HG02970 (cell line): ENCODE measurements at regions not wholly inside any gene's neighbourhood (a gene's known extent, or its start where the extent isn't known, plus 50 kb on each side); places are given as distances from the start of the nearest gene placed in this dataset.

Source experiments
- ATAC-seq: cut with Tn5 transposase; IDR thresholded peaks from one replicate; pipeline ENCODE4 v1.9.1; 2021; ENCODE audit warnings: mild to moderate bottlenecking, moderate library complexity, moderate number of reproducible peaks; ENCODE audit not compliant: unreplicated experiment, low FRiP score

GRCh38 chr5:8740595-8740994 is 805.3 kb downstream of the SEMA5A start:
- no peak for ATAC-seq

GRCh38 chr5:8749556-8749955 is 796.3 kb downstream of the SEMA5A start:
- ATAC-seq = no peak

GRCh38 chr5:8750100-8750499 is 795.8 kb downstream of the SEMA5A start:
- no peak for ATAC-seq

- ATAC-seq = no peak
These were observed 793.9 kb downstream of the SEMA5A start for GRCh38 chr5:8751971-8752370.

- ATAC-seq = no peak
These were observed 793.3 kb downstream of the SEMA5A start for GRCh38 chr5:8752595-8752994.

- ATAC-seq = no peak
These were observed 789.3 kb downstream of the SEMA5A start for GRCh38 chr5:8756498-8757084.

- ATAC-seq = no peak
These were observed 780.0 kb downstream of the SEMA5A start for GRCh38 chr5:8765886-8766285.

GRCh38 chr5:8766448-8766847 is 779.4 kb downstream of the SEMA5A start:
- no peak for ATAC-seq

- ATAC-seq = no peak
These were observed 778.8 kb downstream of the SEMA5A start for GRCh38 chr5:8767111-8767510.

- no peak for ATAC-seq
These were observed 778.1 kb downstream of the SEMA5A start for GRCh38 chr5:8767746-8768145.

GRCh38 chr5:8769631-8770030 is 776.2 kb downstream of the SEMA5A start:
- no peak for ATAC-seq

- no peak for ATAC-seq
These were observed 775.4 kb downstream of the SEMA5A start for GRCh38 chr5:8770431-8770830.

- ATAC-seq = no peak
These were observed 772.7 kb downstream of the SEMA5A start for GRCh38 chr5:8773046-8773615.

- no peak for ATAC-seq
These were observed 761.2 kb downstream of the SEMA5A start for GRCh38 chr5:8784692-8785091.

- ATAC-seq = no peak
These were observed 757.6 kb downstream of the SEMA5A start for GRCh38 chr5:8788246-8788645.

GRCh38 chr5:8805653-8806052 is 740.2 kb downstream of the SEMA5A start:
- no peak for ATAC-seq

GRCh38 chr5:8807636-8808035 is 738.2 kb downstream of the SEMA5A start:
- ATAC-seq = no peak

- no peak for ATAC-seq
These were observed 734.3 kb downstream of the SEMA5A start for GRCh38 chr5:8811581-8811980.

GRCh38 chr5:8813180-8813579 is 732.7 kb downstream of the SEMA5A start:
- ATAC-seq = no peak

GRCh38 chr5:8814105-8814504 is 731.8 kb downstream of the SEMA5A start:
- ATAC-seq = no peak

GRCh38 chr5:8824371-8824770 is 721.5 kb downstream of the SEMA5A start:
- no peak for ATAC-seq

- no peak for ATAC-seq
These were observed 720.6 kb downstream of the SEMA5A start for GRCh38 chr5:8825139-8825757.
